ENCODE measurements at regions not wholly inside any gene's neighbourhood (a gene's known extent, or its start where the extent isn't known, plus 50 kb on each side); places are given as distances from the start of the nearest gene placed in this dataset.
A peak's percentile ranks its signal among the peaks of the same experiment; 100 is the strongest.
"Not testable (repeated sequence)": the region's sequence is repeated elsewhere in the genome, so short reads cannot be mapped to it uniquely, and the experiment has no call there.

DNA sequence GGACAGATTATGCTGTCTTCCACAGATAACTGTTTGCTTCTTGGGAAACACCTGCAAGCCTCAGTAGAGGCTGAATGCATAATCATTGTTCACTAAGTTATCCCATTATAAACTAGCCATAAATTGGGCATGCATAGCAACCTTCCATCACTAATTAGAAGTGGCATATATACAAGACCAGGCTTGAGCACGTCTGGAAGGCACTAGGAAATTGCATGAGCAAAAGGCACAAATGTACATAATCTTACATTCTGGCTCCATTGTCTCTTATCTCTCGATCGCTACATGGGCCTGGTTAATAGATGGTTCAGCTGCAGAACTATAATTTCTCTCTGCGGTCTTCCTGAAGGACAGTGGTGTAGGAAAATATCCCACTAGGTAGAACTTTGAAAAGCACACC lies 679.2 kb downstream of the RPL10L start:
- no peak for DNase-seq

DNA sequence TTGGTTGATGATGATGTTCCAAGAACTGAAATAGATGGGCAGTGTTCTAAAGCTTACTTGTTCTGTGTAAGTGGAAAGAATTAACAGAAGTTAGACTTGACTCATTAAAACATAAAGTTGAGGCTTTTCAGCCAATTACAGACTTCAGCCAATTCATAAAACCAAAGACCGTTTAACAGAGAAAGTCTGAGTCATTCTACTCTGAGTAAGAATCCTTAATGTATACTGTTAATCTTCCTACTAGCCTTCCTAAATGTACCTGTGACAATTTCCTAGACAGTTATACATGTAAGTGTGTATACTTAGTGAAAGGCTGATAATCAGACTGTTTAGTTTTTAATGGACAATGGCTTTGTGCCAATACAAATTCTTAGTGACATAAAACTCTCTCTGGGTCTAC lies 681.0 kb downstream of the RPL10L start:
- DNase-seq = no peak

DNA sequence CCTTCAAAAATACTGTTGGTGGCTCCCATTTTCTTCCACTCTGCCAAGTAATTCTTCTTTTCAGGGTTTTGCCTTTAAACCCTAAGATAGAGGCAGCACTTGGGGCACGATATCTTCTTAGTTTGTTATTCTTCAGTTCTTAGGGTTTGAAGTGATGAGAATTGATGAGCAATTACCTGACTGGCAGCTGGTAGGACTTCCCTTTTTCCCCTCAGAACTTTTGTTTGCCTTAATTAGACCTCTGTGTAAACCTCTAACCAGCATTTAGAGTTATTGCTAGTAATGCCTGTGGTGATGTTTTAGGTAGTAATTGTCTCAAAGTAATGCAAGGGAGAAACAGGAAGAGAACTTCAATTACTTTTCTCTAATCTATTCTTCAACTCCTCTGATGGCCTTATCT lies 683.5 kb downstream of the RPL10L start:
- no peak for DNase-seq

DNA sequence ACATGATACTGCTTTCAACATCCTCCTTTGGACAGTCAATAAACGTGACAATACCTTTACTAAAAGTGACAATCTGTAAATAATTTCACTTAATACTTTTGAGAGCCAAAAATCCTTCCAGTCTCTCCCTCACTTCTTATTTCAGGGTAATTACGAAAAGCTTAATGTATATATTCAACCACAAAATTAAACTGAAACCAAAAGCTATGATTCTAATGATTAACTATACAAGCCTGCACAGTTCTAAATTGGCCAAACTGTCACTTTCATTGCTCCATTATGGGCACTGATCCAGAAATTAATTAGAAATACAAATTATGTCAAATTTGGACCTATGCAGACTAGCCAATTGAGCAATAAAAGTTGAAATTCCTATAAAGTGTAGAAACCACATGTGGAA lies 696.5 kb upstream of the MIS18BP1 start:
- DNase-seq = no peak

DNA sequence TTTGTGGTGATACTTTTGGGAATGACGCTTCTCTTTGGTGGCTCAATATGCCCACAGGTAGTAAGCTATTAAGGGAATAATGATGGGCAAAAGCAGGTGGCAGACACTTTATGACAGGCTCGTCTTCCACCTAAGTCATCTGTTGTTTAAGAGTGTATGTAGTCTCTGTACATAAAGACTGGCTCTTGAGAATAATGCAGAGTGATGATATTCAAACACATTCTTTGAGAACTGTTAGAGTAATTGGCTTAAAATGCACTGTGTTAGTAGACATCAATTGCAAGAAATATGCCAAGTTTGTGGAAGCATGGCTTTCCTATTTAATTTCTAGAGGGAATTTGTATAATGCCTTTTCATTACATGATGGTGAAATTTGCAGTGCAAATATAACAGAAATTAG lies 694.8 kb upstream of the MIS18BP1 start:
- peak in 1 of 2 experiments; percentile 62 for DNase-seq

DNA sequence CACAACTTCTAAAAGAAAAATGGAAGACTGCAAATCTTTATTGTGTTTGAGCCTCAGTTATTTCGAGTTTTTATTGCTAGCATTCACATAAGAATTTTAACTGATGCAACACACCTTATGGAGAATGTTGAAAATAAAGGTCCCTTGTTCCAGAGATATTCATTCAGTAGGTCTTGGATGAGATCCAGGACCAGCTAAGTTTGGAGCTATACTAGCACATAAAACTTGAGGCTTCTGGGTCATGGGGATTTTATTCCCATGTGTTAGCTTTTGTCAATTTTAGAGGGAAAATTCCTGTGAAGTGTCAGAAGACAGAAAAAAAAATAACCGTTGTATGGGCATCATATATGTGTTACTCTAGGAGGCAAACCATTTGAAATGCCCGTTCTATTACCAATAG lies 693.2 kb upstream of the MIS18BP1 start:
- no peak for DNase-seq

DNA sequence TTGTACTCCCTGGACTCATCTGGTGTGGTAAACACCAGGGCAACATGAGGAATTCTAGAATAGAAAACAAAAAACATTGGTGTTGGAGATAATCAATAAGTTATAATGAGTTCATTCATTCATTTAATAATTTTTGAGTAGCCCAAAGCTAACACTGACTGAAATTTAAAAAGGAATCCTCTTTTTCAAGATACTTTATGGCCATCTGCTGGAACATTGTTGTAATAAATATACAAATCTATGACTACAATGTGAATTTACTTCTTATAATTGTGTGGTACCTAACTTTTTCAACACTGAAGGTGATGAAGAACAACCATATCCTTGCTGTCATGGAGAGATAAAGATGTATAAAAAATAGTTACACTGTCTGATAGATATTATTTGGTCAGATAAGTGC lies 687.3 kb upstream of the MIS18BP1 start:
- no peak for DNase-seq

DNA sequence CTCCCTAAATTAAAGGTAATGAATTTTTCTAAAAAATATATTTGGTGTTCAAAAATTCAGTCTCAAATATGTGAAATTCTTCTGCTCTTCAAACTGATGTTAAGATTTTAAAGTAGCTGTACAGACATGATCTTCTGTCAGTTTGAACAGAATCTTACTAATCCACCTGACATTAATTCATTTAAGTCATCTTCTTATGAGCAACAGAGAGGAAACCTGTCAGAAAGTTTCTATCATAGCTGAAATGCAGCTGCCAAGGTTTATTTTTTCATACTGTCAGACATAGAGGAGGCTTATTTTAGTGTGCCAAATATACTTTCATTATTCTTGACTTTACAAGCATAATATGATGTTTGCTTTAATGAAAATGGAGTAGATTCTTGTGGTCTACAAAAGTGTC lies 686.6 kb upstream of the MIS18BP1 start:
- DNase-seq = no peak

DNA sequence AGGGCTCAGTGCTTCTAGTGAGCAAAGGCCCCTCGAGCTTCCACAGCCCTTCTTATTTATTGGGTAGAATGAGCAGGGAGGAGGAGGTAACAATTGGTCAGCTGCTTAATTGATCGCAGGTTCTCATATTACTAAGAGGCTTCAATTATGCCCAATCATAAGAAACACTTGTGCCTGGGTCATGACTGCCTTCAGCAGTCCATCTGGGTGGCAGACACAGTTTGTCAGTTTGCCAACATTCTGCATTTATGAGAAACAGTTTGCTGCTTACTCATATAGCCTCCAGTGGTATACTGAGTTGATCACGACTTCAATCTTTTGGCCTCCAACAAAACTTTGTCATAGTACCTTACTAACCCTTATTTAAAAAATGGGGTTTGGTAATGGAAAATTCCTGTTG lies 667.0 kb upstream of the MIS18BP1 start:
- peak; percentile 71 to 89 for DNase-seq

DNA sequence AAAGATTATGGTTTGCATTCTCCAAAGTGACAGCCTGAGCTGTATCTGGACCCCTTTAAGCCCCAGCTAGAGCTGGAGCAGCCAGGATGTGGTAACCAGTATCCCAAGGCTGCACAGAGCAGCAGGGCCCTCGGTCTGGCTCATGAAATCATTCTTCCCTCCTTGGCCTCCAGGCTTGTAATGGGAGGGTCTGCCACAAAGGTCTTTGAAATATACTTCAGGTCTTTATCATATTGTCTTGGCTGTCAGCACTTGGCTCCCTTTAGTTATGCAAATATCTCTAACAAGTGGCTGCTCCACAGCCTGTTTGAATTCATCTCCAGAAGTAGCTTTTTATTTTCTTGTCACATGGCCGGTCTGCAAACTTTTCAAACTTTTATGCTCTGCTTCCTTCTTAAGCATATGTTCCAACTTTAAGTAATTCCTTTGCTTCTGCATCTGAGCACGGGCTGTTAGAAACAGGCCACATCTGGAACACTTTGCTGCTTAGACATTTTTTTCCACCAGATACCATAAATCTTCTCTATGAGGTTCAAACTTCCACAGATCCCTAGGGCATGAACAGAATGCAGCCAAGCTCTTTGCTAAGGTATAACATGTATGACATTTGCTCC lies 663.4 kb upstream of the MIS18BP1 start:
- DNase-seq = no peak

DNA sequence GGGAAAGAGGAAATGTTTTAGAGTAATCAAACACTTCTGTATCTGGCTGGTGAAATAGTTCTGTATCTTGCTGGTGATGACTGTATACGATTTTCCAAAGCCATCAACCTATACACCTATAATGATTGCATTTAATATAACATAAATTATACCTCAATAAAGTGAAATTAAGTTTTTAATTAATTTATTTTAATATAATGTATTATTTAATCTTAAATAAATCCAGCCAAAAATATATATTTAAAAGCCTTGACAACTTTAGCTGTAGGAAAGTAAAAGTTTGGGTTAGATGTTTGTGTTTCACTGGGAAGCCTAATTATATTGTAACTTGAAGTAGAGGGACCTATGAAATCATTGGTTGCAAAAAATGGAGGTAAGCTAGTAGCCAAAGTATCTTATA lies 654.8 kb upstream of the MIS18BP1 start:
- DNase-seq = no peak

DNA sequence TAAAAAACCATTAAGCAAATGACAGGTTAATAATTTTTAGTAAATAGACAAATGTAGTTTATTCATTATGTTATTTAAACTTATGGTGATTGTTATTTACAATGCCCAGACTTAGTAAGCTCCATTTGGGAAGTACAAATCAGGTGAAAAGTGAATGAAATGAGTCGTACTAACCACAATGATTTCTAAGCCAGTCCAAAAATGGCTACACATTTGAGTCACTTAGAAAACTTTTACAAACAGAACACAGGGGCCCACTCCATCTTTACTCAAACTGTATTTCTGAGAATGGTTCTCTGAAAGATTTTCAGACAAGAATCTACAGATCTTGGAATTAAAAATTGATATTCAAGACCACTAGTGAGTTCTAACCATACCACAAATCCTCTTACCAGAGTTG lies 653.3 kb upstream of the MIS18BP1 start:
- no peak for DNase-seq

DNA sequence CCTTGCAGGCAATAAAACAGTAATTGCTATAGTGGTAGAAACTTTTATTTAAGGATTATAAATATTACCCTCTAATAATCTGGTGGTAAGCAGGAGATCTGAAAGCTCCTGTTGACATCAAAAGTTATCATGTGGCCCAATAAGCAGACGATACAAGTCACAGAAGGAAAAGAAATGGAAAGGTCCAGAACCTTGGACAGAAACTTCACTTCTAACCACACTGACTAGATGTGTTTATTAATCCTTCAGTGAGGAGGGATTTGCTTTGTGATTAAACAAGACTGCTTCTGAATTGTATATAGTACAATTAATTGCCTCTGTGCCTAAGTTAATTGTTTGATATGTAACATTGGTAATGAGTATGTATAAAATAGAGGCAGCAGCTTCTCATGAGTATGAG lies 652.7 kb upstream of the MIS18BP1 start:
- DNase-seq = no peak

DNA sequence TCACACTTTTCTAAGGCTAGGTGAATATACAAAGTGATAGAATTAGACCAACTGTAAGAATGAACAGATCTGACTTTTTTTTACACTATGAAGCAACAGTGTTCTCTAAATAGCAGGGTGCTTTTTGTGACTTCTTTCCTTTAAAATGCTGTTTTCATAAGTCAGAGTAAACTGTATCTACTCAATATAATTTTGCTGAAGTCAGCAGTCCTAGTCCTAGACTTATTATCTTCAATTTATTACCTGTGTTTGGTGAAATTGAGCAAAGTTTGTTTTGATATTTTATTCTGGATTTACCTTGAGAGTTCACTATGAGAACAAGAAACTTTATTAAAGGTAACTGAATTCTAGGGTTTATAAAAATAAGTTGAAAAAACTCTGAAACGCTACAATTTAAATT lies 651.3 kb upstream of the MIS18BP1 start:
- DNase-seq = no peak

DNA sequence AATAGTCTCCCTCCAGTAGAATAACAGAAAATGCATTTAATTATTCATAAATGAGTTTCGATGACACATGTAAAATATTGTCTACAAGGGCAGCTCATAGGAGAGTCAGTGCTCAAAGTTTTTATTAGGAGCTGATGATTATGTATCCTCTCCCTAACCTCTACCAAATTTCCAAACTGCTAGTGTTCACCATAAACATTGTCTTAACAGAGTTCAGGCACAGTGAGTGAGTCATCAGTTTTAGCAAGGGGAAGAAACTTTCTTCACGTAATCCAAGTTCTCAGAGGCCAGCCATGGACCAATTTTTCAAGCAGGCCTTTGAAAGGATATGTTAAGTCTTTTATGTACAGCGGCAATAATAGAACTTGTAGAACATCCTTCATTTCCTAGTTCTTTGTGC lies 649.2 kb upstream of the MIS18BP1 start:
- DNase-seq = no peak

DNA sequence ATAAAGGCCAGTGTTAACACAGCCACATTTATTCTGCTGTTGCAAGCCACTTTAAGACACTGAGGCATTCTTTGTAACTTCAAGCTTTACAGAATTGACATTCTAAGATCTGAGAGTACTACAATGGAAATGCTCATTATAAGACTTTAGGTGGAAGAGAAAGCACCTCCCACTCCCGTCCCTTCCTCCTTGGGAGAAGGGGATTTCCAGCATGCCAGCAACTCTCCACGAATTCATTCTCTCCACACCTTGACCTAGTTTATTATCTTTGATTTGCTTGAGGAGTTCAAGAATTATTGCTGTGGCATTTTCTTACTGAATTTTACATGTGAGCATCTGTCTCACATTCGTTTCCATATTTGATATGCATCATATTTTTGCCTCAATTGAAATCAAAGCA lies 644.4 kb upstream of the MIS18BP1 start:
- no peak for DNase-seq

DNA sequence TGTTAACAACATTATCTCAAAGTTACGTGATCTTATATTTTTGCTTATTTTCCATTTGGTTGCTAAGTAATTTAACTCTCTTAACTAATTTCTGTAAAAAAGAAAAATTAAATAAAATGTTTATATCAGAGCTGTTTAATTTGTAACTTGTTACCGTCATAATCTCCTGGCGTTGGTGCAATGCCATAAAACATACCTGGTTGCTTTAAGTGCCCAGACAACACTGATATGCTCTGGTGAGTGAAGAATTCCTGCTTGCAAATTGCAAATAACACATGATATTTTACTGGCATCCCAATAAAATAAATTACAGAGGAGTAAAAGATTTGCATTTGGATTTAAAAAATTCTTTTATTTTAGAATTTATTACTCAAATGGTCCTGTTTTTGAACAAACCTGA lies 640.1 kb upstream of the MIS18BP1 start:
- no peak for DNase-seq

DNA sequence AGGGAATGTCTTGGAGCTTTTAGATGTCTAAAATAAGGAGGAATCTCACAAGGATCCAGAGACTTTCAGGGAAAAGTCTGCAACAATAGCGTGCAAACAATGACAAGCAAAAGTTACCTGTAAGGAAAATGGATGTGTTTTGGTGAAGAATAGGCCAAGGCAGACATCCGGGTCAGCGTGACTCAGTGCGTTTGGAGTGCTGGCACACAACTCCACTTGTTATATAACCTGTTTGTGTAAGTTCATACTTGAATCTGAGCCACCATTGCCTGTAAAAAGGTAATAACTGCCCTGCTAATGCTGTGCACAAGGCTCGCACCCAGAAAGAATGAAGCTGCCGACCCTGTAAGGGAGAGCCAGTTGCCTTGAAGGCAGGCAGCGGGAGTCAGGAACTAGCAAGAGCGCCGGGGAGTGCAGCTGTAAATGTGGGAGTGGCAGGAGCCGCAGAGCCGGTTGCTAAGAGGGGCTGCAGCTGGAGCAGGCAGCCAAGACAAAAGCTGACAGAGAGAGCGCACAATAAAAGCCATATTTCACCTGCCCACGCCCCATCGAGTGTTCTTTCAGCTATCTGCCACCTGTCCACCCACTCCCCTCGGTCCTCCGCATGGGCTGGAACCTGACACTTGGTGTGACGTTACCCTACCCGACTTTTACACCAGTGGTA lies 638.5 kb upstream of the MIS18BP1 start:
- peak; percentile 33 to 75 for DNase-seq

DNA sequence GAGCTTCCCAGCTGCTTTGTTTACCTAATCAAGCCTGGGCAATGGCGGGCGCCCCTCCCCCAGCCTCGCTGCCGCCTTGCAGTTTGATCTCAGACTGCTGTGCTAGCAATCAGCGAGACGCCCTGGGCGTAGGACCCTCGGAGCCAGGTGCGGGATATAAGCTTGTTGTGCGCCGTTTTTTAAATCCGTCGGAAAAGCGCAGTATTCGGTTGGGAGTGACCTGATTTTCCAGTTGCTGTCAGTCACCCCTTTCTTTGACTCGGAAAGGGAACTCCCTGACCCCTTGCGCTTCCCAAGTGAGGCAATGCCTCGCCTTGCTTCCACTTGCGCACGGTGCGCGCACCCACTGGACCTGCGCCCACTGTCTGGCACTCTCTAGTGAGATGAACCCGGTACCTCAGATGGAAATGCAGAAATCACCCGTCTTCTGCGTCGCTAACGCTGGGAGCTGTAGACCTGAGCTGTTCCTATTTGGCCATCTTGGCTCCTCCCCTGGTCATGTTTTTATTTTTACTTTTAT lies 635.8 kb upstream of the MIS18BP1 start:
- DNase-seq = not testable (repeated sequence)

DNA sequence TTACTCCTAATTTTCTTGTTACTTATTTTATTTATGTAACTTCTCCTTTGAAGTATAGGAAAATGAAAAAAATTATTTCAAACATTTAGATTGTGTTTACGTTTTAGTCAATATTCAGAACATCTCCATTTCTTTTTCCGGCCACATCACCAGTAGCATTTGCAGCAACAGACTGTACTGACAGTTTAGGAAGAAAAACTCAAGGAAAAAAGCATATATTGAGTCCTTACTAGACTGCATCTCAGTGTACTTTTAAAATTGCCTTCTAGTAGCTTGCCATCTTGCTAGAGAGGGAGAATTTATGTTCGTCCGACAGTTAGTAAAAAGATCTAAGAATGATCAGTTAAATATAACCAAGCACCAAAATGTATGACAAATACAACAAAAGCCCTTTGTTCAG lies 625.0 kb upstream of the MIS18BP1 start:
- no peak for DNase-seq

DNA sequence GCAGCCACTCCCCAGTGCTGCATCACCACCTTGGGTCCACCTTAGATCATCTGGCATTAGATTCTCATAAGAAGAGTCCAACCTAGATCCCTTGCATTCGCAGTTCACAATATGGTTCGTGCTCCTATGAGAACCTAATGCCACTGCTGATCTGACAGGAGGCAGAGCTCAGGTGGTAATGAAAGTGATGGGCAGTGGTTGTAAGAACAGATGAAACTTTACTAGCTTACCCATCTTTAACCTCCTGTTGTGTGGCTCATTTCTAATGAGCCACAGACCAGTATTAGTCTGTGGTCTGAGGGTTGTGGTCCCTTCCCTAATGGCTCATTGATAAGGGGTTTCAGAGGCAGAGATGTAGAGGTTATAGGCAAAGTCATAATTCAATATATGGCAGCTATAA lies 615.9 kb upstream of the MIS18BP1 start:
- DNase-seq = no peak

DNA sequence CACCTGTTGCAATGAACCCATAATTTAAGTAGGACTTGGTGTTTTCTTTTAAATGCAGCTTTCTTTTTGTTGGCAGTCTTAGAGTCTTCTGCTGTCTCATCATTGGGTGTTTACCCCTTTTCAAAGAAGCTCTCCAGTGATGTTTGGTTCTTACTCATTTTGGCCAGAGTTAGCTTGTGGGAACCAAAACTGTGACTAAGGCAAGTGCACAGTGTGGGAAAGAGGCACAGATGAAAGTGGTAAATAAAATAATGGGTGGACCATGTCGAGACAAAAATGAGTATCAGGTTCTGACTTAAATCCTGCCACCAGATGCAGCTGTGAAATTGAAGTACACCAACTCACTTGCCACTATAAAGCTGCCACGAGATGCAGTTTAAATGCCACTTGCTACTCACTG lies 615.4 kb upstream of the MIS18BP1 start:
- DNase-seq = no peak

DNA sequence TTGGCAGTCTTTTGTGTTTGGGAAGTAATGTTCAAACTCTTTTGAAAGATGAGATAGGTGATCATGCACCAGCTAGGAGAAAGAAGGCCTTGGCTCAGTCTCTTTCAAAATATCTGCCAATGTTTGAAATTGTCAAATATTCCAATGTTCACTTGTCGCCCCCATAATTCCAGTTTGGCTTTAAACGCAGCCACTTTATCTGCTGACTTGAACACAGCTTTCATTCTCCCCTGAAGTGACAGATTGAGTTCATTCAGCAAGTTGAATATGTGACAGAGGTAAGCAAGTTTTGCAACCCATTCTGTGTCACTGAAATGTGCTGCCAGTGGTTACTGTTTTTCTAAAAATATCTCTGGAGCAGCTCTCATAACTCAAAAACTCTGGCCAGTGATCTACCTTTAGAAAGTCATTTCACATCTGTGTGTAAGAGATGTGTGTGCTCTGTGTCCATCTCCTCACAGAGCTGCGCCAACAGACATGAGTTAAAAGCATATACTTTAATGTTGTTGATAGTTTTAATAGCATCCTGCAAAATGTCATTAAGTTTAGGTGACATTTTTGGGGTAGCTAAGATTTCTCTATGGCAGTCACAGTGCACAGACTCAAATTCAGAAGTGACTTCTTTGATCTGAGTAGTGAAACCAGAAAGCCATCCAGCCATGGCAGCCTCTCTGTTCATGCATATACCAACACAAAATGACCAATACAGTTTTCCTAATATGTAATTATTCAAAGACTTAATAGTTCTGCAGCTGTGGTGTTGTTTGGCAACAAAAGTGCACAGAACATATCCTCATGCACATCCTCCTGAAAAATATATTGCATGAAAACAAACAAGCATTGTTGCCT lies 614.3 kb upstream of the MIS18BP1 start:
- DNase-seq = no peak

DNA sequence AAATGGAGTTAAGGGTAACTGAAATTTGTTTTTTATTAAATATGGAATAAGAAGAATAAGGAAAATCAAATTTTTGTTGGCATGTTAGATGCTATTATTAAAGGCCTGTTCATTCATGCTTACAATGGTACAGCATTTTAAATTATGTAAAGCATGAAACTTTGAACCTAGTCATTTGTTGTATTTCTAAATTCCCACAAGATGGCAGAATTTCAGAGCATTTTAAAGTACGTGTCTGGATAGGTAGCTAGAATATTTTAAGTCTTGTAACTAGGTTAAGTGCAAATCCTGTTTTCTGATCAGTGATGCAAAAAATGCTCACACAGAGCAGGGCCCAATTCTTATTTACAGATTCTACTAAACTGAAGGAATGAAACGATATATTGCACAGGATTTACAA lies 585.6 kb upstream of the MIS18BP1 start:
- DNase-seq = peak in 1 of 2 experiments; percentile 57

Data from NCI-H524 (cell line).